HepG2 (cell line): ENCODE measurements at regions not wholly inside any gene's neighbourhood (a gene's known extent, or its start where the extent isn't known, plus 50 kb on each side); places are given as distances from the start of the nearest gene placed in this dataset.

Source experiments
- ATAC-seq: fragments of 200-7000 bp; cut with Tn5 transposase; 3 replicates; pipeline ENCODE4 v1.9.1; 2020; ENCODE audit warnings: mild to moderate bottlenecking, moderate library complexity
- BruUV-seq: library from RNA; stranded (reverse); fragments of 400-500 nt; replicated peaks from 2 replicates; lab custom pipeline; 2021; lab: Mats Ljungman, UMichigan
- CTCF ChIA-PET: fragments of 300-600 bp; formaldehyde crosslinking; extraction: SDS; loops from one replicate; lab custom pipeline; 2021; ENCODE audit warnings: low total read pairs, inconsistent platforms, low intra/inter-chr PET ratio; lab: Yijun Ruan, JAX
- POLR2A ChIA-PET: fragments of 350-600 bp; sonication (Branson Sonifier 250); formaldehyde crosslinking; loops from one replicate; lab custom pipeline; 2020; ENCODE audit warnings: antibody characterized with exemption, inconsistent platforms; lab: Yijun Ruan, JAX
- DNase-seq: peaks from one replicate; pipeline ENCODE4 v3.0.0-alpha.2; 2015; ENCODE audit warnings: low spot score
- FAIRE-seq: peaks from 3 replicates; lab custom pipeline; 2011; peaks lifted over from hg19 to GRCh38; lab: Jason Lieb, UNC
- H2AFZ ChIP-seq: one replicate; pipeline ENCODE4 v1.6.1; 2011; ENCODE audit warnings: low read length, inconsistent platforms
- H3K27ac ChIP-seq: fragments of 300-600 bp; 3 replicates; pipeline ENCODE4 v1.8.0; 2011; ENCODE audit warnings: mixed run types, mild to moderate bottlenecking, mixed read lengths, low read length, inconsistent platforms; ENCODE audit not compliant: insufficient read depth; ENCODE audit errors: extremely low read length
- H3K27me3 ChIP-seq, 2 experiments: fragments of 200-600 bp in 1 of 2; 2 replicates in 1 of 2; 3 replicates in 1 of 2; pipeline versions ENCODE4 v1.6.0 to v1.8.0; 2011; ENCODE audit warnings: low read length in 2 of 2, mild to moderate bottlenecking in 2 of 2, moderate library complexity in 2 of 2, inconsistent platforms in 1 of 2; ENCODE audit not compliant: insufficient read depth in 2 of 2, control insufficient read depth in 1 of 2
- H3K36me3 ChIP-seq, 2 experiments: fragments of 200-600 bp in 1 of 2; replicated peaks in 1 of 2; 2 replicates in 1 of 2; 3 replicates in 1 of 2; pipeline versions ENCODE4 v1.5.1 to v1.8.0; 2011; ENCODE audit warnings: low read length in 2 of 2, inconsistent platforms in 1 of 2; ENCODE audit not compliant: insufficient read depth in 2 of 2, control insufficient read depth in 1 of 2
- H3K4me1 ChIP-seq: 2 replicates; pipeline ENCODE4 v1.5.1; 2012; ENCODE audit warnings: low read length, inconsistent platforms; ENCODE audit not compliant: insufficient read depth
- H3K4me2 ChIP-seq: 2 replicates; pipeline ENCODE4 v1.6.0; 2011; ENCODE audit warnings: low read depth, low read length, inconsistent platforms
- H3K4me3 ChIP-seq, 3 experiments: fragments of 200-600 bp in 1 of 3; sonication (generic), shearing (Covaris generic) in 1 of 3; replicated peaks in 1 of 3; 2 replicates each; pipeline ENCODE4 v1.5.1; 2011 to 2016; ENCODE audit warnings: low read length in 3 of 3, inconsistent platforms in 2 of 3, low read depth in 2 of 3, mild to moderate bottlenecking in 2 of 3, control low read depth in 1 of 3, mixed read lengths in 1 of 3; ENCODE audit not compliant: insufficient read depth in 1 of 3
- H3K79me2 ChIP-seq: one replicate; pipeline ENCODE4 v1.6.1; 2011; ENCODE audit warnings: low read length, inconsistent platforms; ENCODE audit not compliant: insufficient read depth
- H3K9ac ChIP-seq: 2 replicates; pipeline ENCODE4 v1.6.0; 2011; ENCODE audit warnings: mild to moderate bottlenecking, low read depth, low read length, inconsistent platforms; ENCODE audit not compliant: insufficient read depth
- H3K9me3 ChIP-seq: 2 replicates; pipeline ENCODE4 v1.5.1; 2012; ENCODE audit warnings: mild to moderate bottlenecking, low read length
- H4K20me1 ChIP-seq: 2 replicates; pipeline ENCODE4 v1.6.0; 2011; ENCODE audit warnings: inconsistent platforms, mild to moderate bottlenecking, low read length, moderate library complexity; ENCODE audit not compliant: insufficient read depth
- FOXO1 ChIP-seq: sonication (generic); formaldehyde crosslinking; IDR thresholded peaks from 2 replicates; pipeline ENCODE4 v1.4.0; 2020; ENCODE audit warnings: missing genetic modification reagents
- MEIS2 ChIP-seq: sonication (generic); formaldehyde crosslinking; IDR thresholded peaks from 2 replicates; pipeline ENCODE4 v1.9.0; 2021; ENCODE audit warnings: mild to moderate bottlenecking, missing genetic modification reagents
- ZKSCAN8 ChIP-seq: IDR thresholded peaks from 2 replicates; pipeline ENCODE4 v1.6.1; 2016; ENCODE audit warnings: borderline replicate concordance, missing genetic modification reagents, missing compliant biosample characterization
- ZNF10 ChIP-seq: sonication (generic); formaldehyde crosslinking; IDR thresholded peaks from 2 replicates; pipeline ENCODE4 v1.4.0; 2020; ENCODE audit warnings: mild to moderate bottlenecking, low read depth, missing genetic modification reagents, borderline replicate concordance
- ZNF101 ChIP-seq: sonication (generic); formaldehyde crosslinking; IDR thresholded peaks from 2 replicates; pipeline ENCODE4 v1.4.0; 2020; ENCODE audit warnings: mild to moderate bottlenecking, low read depth, missing genetic modification reagents, borderline replicate concordance
- ZNF225 ChIP-seq: sonication (generic); formaldehyde crosslinking; IDR thresholded peaks from 2 replicates; pipeline ENCODE4 v1.4.0; 2020; ENCODE audit warnings: mild to moderate bottlenecking, missing genetic modification reagents
- ZNF484 ChIP-seq: sonication (generic); formaldehyde crosslinking; IDR thresholded peaks from 2 replicates; pipeline ENCODE4 v1.5.1; 2020; ENCODE audit warnings: mild to moderate bottlenecking, low read depth, missing genetic modification reagents, borderline replicate concordance
- ZNF546 ChIP-seq: sonication (generic); formaldehyde crosslinking; conservative IDR thresholded peaks from 2 replicates; pipeline ENCODE4 v1.8.1; 2023; ENCODE audit warnings: mild to moderate bottlenecking, missing genetic modification reagents
- ZNF549 ChIP-seq: sonication (generic); formaldehyde crosslinking; IDR thresholded peaks from 2 replicates; pipeline ENCODE4 v1.5.0; 2020; ENCODE audit warnings: missing genetic modification reagents
- ZSCAN31 ChIP-seq: sonication (generic); formaldehyde crosslinking; IDR thresholded peaks from 2 replicates; pipeline ENCODE4 v1.5.0; 2020; ENCODE audit warnings: low read depth, mild to moderate bottlenecking, missing genetic modification reagents
- WGBS: methylation state at CpG from one replicate; pipeline ENCODE4 v1.1.6; 2017; ENCODE audit warnings: low lambda C conversion rate; 5-methylcytosine and 5-hydroxymethylcytosine counted together
- in situ Hi-C: cut with HindIII; loops from 2 replicates; pipeline ENCODE4 v1.10.0; 2017; ENCODE audit warnings: low pct_unique_long_range_greater_than_20kb; ENCODE audit not compliant: extremely low pct_ligation_motif_present
- intact Hi-C: fragments of 100-400 bp; cut with micrococcal nuclease; formaldehyde crosslinking; loops from one replicate; pipeline ENCODE4 v1.10.0; 2022; ENCODE audit not compliant: unreplicated experiment
- TF ChIP-seq, protein P1 (sequence below): fragments of 450-650 bp; IDR thresholded peaks from 2 replicates; pipeline ENCODE4 v1.6.1; 2017; ENCODE audit warnings: mild to moderate bottlenecking

DNA sequence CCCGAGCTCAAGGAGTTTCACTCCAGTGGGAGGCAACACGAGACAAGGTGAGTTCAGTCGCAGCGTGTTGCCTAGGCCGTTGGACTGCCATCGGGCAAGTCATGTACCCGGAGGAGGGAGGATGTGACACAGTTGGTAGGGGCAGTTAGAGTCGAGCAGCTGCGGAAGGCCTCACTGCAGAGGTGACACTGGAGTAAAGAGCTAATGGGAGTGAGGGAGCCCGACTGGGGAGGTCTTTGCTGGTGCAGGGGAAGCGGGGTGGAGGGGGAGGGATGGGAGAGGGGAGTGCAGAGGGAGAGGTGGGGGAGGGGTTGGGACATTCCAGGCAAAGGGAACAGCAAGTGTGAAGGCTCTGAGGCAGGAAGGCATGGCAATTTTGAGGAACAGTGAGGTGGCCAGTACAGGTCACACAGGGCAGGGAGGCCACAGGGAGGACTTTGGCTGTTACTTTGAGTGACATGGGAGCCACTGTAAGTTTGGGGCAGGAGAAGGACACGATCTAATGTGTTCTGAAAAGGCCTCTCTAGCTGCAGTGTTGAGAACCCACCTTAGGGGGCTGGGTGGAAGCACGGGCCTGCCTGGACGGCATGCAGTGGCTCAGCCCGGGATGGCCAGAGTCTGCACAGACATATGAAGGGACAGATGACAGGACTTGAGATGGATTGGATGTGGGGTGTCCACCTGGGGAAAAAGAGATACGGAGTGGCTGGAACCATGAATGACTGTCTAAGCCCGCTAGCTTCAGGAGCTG lies 61.1 kb downstream of the KCNF1 start:
- in situ Hi-C loops, result no loop called here
- POLR2A ChIA-PET, result no interaction called here

DNA sequence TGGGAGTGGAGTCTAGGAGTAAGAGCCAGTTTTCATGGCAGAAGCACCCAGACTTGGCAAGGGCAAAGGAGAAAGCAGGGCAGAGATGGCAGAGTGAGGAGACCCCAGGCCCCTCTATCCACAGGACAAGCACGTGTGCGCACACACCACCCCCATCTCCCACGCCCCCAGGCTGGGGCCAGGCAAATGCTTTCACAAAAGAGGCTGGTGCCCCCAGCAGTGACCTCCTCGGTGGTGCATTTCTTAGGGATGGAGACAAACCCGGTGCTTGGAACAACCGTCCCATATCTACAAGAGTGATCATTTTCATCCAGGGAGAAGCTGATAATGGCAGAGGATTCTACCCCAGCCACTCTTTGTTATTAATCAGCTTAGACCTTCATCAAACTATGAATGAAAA lies 62.0 kb downstream of the KCNF1 start:
- in situ Hi-C loops, result no loop called here
- Histone ChIP-seq H3K27me3 (peaks cover 5 to 85% of the 10 kb centered on the region in 2 experiments; a peak in 4 of 5 replicates), H3K36me3 (no peaks in the 10 kb centered on the region), H2AFZ (no peak overlapping the region), H3K9ac (no peak overlapping the region), H3K4me3 (no peak overlapping the region), H3K4me2 (no peak overlapping the region), H4K20me1 (peaks cover 3% of the 10 kb centered on the region; the same call in 1 of the 2 replicates), H3K79me2 (no peaks in the 10 kb centered on the region), H3K4me1 (no peaks in the 10 kb centered on the region), H3K27ac (no peak overlapping the region), H3K9me3 (no peaks in the 10 kb centered on the region)
- BruUV-seq, result no TSS peak
- 29% methylated on average over 6 of the region's 6 CpGs for WGBS
- no peak for ATAC-seq
- CTCF ChIA-PET, result no interaction called here
- POLR2A ChIA-PET, result no interaction called here
- no peak for FAIRE-seq
- DNase-seq, result no peak
- no peak for TF ChIP-seq ZNF225 (CRISPR knock-in tag)
- no peak for TF ChIP-seq ZNF484
- TF ChIP-seq, protein P1, sequence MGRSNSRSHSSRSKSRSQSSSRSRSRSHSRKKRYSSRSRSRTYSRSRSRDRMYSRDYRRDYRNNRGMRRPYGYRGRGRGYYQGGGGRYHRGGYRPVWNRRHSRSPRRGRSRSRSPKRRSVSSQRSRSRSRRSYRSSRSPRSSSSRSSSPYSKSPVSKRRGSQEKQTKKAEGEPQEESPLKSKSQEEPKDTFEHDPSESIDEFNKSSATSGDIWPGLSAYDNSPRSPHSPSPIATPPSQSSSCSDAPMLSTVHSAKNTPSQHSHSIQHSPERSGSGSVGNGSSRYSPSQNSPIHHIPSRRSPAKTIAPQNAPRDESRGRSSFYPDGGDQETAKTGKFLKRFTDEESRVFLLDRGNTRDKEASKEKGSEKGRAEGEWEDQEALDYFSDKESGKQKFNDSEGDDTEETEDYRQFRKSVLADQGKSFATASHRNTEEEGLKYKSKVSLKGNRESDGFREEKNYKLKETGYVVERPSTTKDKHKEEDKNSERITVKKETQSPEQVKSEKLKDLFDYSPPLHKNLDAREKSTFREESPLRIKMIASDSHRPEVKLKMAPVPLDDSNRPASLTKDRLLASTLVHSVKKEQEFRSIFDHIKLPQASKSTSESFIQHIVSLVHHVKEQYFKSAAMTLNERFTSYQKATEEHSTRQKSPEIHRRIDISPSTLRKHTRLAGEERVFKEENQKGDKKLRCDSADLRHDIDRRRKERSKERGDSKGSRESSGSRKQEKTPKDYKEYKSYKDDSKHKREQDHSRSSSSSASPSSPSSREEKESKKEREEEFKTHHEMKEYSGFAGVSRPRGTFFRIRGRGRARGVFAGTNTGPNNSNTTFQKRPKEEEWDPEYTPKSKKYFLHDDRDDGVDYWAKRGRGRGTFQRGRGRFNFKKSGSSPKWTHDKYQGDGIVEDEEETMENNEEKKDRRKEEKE, result no peak
- TF ChIP-seq ZSCAN31, result no peak
- TF ChIP-seq ZNF549 (CRISPR knock-in tag), result no peak
- no peak for TF ChIP-seq ZKSCAN8 (CRISPR knock-in tag)
- TF ChIP-seq ZNF10, result no peak
- no peak for TF ChIP-seq FOXO1
- intact Hi-C loops, result no loop called here

More for the DNA sequence above, 61.1 kb downstream of the KCNF1 start:
- no peaks in the 10 kb centered on the region for H3K36me3 ChIP-seq
- H3K4me3 ChIP-seq, result no peak overlapping the region
- FAIRE-seq (no peak), DNase-seq (no peak), ATAC-seq (peak; percentile 63)
- H3K79me2 ChIP-seq, result no peaks in the 10 kb centered on the region
- CTCF ChIA-PET, result no interaction called here
- H3K9me3 ChIP-seq, result no peaks in the 10 kb centered on the region
- no peak overlapping the region for H3K9ac ChIP-seq
- peaks cover 10 to 85% of the 10 kb centered on the region in 2 experiments for H3K27me3 ChIP-seq
- H3K4me1 ChIP-seq, result no peaks in the 10 kb centered on the region
- no peak overlapping the region for H3K4me2 ChIP-seq
- H4K20me1 ChIP-seq, result peaks cover 3% of the 10 kb centered on the region; the same call in 1 of the 2 replicates
- WGBS, result 23% methylated on average over 17 of the region's 17 CpGs
- intact Hi-C loops, result no loop called here
- no TSS peak for BruUV-seq
- H2AFZ ChIP-seq, result no peak overlapping the region
- TF ChIP-seq ZNF101 (CRISPR knock-in tag), result no peak
- TF ChIP-seq ZNF546, result no peak
- no peak for TF ChIP-seq MEIS2 (CRISPR knock-in tag)
- no peak overlapping the region for H3K27ac ChIP-seq
